GM23338 (cell line): ENCODE measurements at regions not wholly inside any gene's neighbourhood (a gene's known extent, or its start where the extent isn't known, plus 50 kb on each side); places are given as distances from the start of the nearest gene placed in this dataset.

ENCODE experiments used
- ATAC-seq: fragments of 200-7000 bp; cut with Tn5 transposase; 3 replicates; pipeline ENCODE4 v1.9.1; 2020
- DNase-seq: peaks from one replicate; pipeline ENCODE4 v3.0.0-alpha.2; 2015; ENCODE audit warnings: low spot score
- H2AFZ ChIP-seq: fragments of 200-600 bp; sonication (generic); 2 replicates; pipeline ENCODE4 v1.8.0; 2016; ENCODE audit warnings: antibody characterized with exemption, mild to moderate bottlenecking, moderate library complexity
- H3F3A ChIP-seq: fragments of 200-600 bp; sonication (generic); replicated peaks from 2 replicates; pipeline ENCODE4 v1.8.0; 2017; ENCODE audit warnings: antibody characterized with exemption, mixed run types, low read depth
- H3K27ac ChIP-seq: fragments of 200-600 bp; sonication (generic); 2 replicates; pipeline ENCODE4 v1.6.1; 2016; ENCODE audit warnings: low read depth
- H3K27me3 ChIP-seq: fragments of 200-600 bp; sonication (generic); 2 replicates; pipeline ENCODE4 v1.8.0; 2016; ENCODE audit warnings: mild to moderate bottlenecking, mixed run types, moderate library complexity; ENCODE audit not compliant: insufficient read depth
- H3K36me3 ChIP-seq: fragments of 200-600 bp; sonication (generic); 2 replicates; pipeline ENCODE4 v1.8.0; 2016; ENCODE audit warnings: mild to moderate bottlenecking; ENCODE audit not compliant: insufficient read depth
- H3K4me1 ChIP-seq: fragments of 200-600 bp; sonication (generic); 2 replicates; pipeline ENCODE4 v1.8.0; 2016; ENCODE audit warnings: mild to moderate bottlenecking, moderate library complexity; ENCODE audit not compliant: insufficient read depth
- H3K4me2 ChIP-seq: fragments of 200-600 bp; sonication (generic); 2 replicates; pipeline ENCODE4 v1.7.1; 2017; ENCODE audit warnings: mixed run types
- H3K4me3 ChIP-seq: fragments of 200-600 bp; sonication (generic); 2 replicates; pipeline ENCODE4 v1.6.1; 2016; ENCODE audit warnings: mixed run types
- H3K79me2 ChIP-seq: fragments of 200-600 bp; sonication (generic); replicated peaks from 2 replicates; pipeline ENCODE4 v1.8.0; 2017; ENCODE audit warnings: mild to moderate bottlenecking; ENCODE audit not compliant: insufficient read depth
- H3K9me2 ChIP-seq: fragments of 200-600 bp; sonication (generic); 2 replicates; pipeline ENCODE4 v1.8.0; 2017; ENCODE audit not compliant: insufficient read depth
- H4K20me1 ChIP-seq: fragments of 200-600 bp; sonication (generic); replicated peaks from 2 replicates; pipeline ENCODE4 v1.8.0; 2017; ENCODE audit warnings: mild to moderate bottlenecking; ENCODE audit not compliant: insufficient read depth
- H3K27ac Mint-ChIP-seq: 2 replicates; pipeline ENCODE4 v1.8.0; 2020; ENCODE audit warnings: inconsistent platforms, mild to moderate bottlenecking, moderate library complexity, mixed read lengths
- H3K27me3 Mint-ChIP-seq: 3 replicates; pipeline ENCODE4 v1.8.0; 2022; ENCODE audit warnings: low read depth, mild to moderate bottlenecking, moderate library complexity, mixed read lengths, inconsistent platforms; ENCODE audit not compliant: insufficient read depth, poor library complexity
- H3K36me3 Mint-ChIP-seq: 3 replicates; pipeline ENCODE4 v1.8.0; 2021; ENCODE audit warnings: low read depth, mild to moderate bottlenecking, inconsistent platforms, moderate library complexity, mixed read lengths
- H3K4me1 Mint-ChIP-seq: 3 replicates; pipeline ENCODE4 v1.8.0; 2020; ENCODE audit warnings: mild to moderate bottlenecking, inconsistent platforms, mixed read lengths
- H3K4me3 Mint-ChIP-seq: 3 replicates; pipeline ENCODE4 v1.8.0; 2021; ENCODE audit warnings: moderate library complexity, mild to moderate bottlenecking, inconsistent platforms, mixed read lengths
- H3K9me3 Mint-ChIP-seq: 3 replicates; pipeline ENCODE4 v1.8.0; 2020; ENCODE audit warnings: moderate library complexity, mild to moderate bottlenecking, inconsistent platforms, mixed read lengths
- CREB1 ChIP-seq: fragments of 250-450 bp; sonication (Bioruptor Pico); IDR thresholded peaks from 2 replicates; pipeline ENCODE4 v1.5.0; 2020; ENCODE audit warnings: low read depth, mild to moderate bottlenecking, moderate library complexity
- POLR2AphosphoS5 ChIP-seq: IDR thresholded peaks from 2 replicates; pipeline ENCODE4 v1.6.1; 2016; ENCODE audit warnings: antibody characterized with exemption, low read depth
- STAT1 ChIP-seq: IDR thresholded peaks from one replicate; pipeline ENCODE4 v1.6.1; 2016; ENCODE audit warnings: antibody characterized with exemption; ENCODE audit not compliant: unreplicated experiment
- ZNF331 ChIP-seq: fragments of 250-450 bp; sonication (Bioruptor Pico); IDR thresholded peaks from 2 replicates; pipeline ENCODE4 v1.5.0; 2020; ENCODE audit warnings: low read depth, mild to moderate bottlenecking, moderate library complexity
- TF ChIP-seq, protein P1 (sequence below), 2 experiments: fragments of 200-600 bp in 1 of 2; sonication (generic) in 1 of 2; conservative IDR thresholded peaks; 2 replicates each; pipeline versions ENCODE4 v1.5.1 to v1.6.1; 2016 to 2017; ENCODE audit warnings: antibody characterized with exemption in 2 of 2, low read depth in 2 of 2, mild to moderate bottlenecking in 2 of 2, moderate library complexity in 1 of 2
- TF ChIP-seq, protein P2 (sequence below): fragments of 250-450 bp; sonication (Bioruptor Pico); IDR thresholded peaks from 2 replicates; pipeline ENCODE4 v1.5.0; 2020; ENCODE audit warnings: mild to moderate bottlenecking, moderate library complexity

DNA sequence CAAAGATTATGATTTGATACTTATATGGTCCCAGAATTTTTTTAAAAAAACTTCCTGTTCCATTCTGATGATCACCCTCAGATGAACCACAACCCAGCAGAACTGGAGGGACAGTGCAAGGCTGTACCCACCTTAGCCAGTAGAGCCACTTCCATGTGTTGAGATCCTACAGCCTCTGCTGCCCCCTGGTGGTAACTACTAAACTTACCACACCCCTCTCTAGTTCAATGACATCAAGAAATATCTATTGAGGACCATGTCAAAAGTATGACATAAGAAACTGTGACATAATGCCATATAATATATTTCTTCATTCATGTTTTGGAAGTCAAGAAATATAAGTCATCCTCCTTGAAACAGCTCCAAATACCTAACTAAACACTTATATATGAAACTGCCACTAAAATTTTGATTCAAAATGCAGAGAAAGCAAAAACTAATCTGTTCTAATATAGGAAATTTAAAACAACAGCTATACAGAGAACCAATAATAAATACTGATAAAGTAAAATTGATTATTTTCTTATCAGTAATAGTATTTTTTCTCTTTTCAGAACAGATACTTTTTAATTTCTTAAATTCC lies 412.6 kb downstream of the KCTD12 start:
- Mint-ChIP-seq H3K4me1 (peaks cover 3% of the 10 kb centered on the region), H3K27ac (no peak overlapping the region), H3K27me3 (no peaks in the 10 kb centered on the region), H3K36me3 (no peaks in the 10 kb centered on the region), H3K9me3 (no peaks in the 10 kb centered on the region; the same call in 2 of the 3 replicates), H3K4me3 (no peak overlapping the region)
- H3K4me2 ChIP-seq, result no peak overlapping the region
- H3K4me1 ChIP-seq, result peaks cover 2% of the 10 kb centered on the region; the same call in 1 of the 2 replicates
- H3K4me3 ChIP-seq, result no peak overlapping the region
- no peaks in the 10 kb centered on the region for H3K27me3 ChIP-seq
- ATAC-seq (peak; percentile 100), DNase-seq (peak; percentile 88)
- H3K27ac ChIP-seq, result no peak overlapping the region
- H3K36me3 ChIP-seq, result no peaks in the 10 kb centered on the region
- no peak for TF ChIP-seq ZNF331 (CRISPR knock-in tag)
- no peak for TF ChIP-seq STAT1
- TF ChIP-seq, protein P1, sequence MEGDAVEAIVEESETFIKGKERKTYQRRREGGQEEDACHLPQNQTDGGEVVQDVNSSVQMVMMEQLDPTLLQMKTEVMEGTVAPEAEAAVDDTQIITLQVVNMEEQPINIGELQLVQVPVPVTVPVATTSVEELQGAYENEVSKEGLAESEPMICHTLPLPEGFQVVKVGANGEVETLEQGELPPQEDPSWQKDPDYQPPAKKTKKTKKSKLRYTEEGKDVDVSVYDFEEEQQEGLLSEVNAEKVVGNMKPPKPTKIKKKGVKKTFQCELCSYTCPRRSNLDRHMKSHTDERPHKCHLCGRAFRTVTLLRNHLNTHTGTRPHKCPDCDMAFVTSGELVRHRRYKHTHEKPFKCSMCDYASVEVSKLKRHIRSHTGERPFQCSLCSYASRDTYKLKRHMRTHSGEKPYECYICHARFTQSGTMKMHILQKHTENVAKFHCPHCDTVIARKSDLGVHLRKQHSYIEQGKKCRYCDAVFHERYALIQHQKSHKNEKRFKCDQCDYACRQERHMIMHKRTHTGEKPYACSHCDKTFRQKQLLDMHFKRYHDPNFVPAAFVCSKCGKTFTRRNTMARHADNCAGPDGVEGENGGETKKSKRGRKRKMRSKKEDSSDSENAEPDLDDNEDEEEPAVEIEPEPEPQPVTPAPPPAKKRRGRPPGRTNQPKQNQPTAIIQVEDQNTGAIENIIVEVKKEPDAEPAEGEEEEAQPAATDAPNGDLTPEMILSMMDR (conservative IDR thresholded peaks at IDR 0.05; ENCODE audit: low read depth in 2 of 2), result peak; percentile 91 to 93
- no peak for TF ChIP-seq POLR2AphosphoS5
- TF ChIP-seq, protein P2, sequence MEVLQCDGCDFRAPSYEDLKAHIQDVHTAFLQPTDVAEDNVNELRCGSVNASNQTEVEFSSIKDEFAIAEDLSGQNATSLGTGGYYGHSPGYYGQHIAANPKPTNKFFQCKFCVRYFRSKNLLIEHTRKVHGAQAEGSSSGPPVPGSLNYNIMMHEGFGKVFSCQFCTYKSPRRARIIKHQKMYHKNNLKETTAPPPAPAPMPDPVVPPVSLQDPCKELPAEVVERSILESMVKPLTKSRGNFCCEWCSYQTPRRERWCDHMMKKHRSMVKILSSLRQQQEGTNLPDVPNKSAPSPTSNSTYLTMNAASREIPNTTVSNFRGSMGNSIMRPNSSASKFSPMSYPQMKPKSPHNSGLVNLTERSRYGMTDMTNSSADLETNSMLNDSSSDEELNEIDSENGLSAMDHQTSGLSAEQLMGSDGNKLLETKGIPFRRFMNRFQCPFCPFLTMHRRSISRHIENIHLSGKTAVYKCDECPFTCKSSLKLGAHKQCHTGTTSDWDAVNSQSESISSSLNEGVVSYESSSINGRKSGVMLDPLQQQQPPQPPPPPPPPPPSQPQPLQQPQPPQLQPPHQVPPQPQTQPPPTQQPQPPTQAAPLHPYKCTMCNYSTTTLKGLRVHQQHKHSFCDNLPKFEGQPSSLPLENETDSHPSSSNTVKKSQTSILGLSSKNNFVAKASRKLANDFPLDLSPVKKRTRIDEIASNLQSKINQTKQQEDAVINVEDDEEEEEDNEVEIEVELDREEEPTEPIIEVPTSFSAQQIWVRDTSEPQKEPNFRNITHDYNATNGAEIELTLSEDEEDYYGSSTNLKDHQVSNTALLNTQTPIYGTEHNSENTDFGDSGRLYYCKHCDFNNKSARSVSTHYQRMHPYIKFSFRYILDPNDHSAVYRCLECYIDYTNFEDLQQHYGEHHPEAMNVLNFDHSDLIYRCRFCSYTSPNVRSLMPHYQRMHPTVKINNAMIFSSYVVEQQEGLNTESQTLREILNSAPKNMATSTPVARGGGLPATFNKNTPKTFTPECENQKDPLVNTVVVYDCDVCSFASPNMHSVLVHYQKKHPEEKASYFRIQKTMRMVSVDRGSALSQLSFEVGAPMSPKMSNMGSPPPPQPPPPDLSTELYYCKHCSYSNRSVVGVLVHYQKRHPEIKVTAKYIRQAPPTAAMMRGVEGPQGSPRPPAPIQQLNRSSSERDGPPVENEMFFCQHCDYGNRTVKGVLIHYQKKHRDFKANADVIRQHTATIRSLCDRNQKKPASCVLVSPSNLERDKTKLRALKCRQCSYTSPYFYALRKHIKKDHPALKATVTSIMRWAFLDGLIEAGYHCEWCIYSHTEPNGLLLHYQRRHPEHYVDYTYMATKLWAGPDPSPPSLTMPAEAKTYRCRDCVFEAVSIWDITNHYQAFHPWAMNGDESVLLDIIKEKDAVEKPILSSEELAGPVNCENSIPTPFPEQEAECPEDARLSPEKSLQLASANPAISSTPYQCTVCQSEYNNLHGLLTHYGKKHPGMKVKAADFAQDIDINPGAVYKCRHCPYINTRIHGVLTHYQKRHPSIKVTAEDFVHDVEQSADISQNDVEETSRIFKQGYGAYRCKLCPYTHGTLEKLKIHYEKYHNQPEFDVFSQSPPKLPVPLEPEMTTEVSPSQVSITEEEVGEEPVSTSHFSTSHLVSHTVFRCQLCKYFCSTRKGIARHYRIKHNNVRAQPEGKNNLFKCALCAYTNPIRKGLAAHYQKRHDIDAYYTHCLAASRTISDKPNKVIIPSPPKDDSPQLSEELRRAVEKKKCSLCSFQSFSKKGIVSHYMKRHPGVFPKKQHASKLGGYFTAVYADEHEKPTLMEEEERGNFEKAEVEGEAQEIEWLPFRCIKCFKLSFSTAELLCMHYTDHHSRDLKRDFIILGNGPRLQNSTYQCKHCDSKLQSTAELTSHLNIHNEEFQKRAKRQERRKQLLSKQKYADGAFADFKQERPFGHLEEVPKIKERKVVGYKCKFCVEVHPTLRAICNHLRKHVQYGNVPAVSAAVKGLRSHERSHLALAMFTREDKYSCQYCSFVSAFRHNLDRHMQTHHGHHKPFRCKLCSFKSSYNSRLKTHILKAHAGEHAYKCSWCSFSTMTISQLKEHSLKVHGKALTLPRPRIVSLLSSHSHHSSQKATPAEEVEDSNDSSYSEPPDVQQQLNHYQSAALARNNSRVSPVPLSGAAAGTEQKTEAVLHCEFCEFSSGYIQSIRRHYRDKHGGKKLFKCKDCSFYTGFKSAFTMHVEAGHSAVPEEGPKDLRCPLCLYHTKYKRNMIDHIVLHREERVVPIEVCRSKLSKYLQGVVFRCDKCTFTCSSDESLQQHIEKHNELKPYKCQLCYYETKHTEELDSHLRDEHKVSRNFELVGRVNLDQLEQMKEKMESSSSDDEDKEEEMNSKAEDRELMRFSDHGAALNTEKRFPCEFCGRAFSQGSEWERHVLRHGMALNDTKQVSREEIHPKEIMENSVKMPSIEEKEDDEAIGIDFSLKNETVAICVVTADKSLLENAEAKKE (CRISPR knock-in tag), result 0 out of 2 replicates have a peak, but pooled peaks have one; percentile 27
- TF ChIP-seq CREB1 (CRISPR knock-in tag), result peak; percentile 60; the same call in 1 of the 2 replicates
- no peak overlapping the region for H2AFZ ChIP-seq
- no peaks in the 10 kb centered on the region for H4K20me1 ChIP-seq
- H3K9me2 ChIP-seq, result no peaks in the 10 kb centered on the region
- H3K79me2 ChIP-seq, result no peaks in the 10 kb centered on the region
- H3F3A ChIP-seq, result no peaks in the 10 kb centered on the region
